Hippocampal formation (tissue), 2 donors: ENCODE measurements at regions not wholly inside any gene's neighbourhood (a gene's known extent, or its start where the extent isn't known, plus 50 kb on each side); places are given as distances from the start of the nearest gene placed in this dataset.

Experiments
- DNase-seq, 2 donors: peaks; one replicate each; lab custom pipeline; 2025; lab: John Stamatoyannopoulos, UW

GRCh38 chr12:46131732-46132469, 136.9 kb downstream of the SLC38A1 start:
- no peak for DNase-seq

- no peak for DNase-seq
These were observed 137.3 kb upstream of the SCAF11 start for GRCh38 chr12:46127656-46128055.

GRCh38 chr12:46126050-46126727, 135.8 kb upstream of the SCAF11 start:
- no peak for DNase-seq

- peak; percentile 57 to 77 for DNase-seq
These were observed 134.7 kb upstream of the SCAF11 start for GRCh38 chr12:46124848-46125619.

- DNase-seq = no peak
These were observed 133.9 kb upstream of the SCAF11 start for GRCh38 chr12:46124132-46124847.

- no peak for DNase-seq
These were observed 122.0 kb upstream of the SCAF11 start for GRCh38 chr12:46112364-46112763.

GRCh38 chr12:46111715-46112114, 121.3 kb upstream of the SCAF11 start:
- no peak for DNase-seq

- DNase-seq = no peak
These were observed 120.7 kb upstream of the SCAF11 start for GRCh38 chr12:46110928-46111699.

- no peak for DNase-seq
These were observed 119.8 kb upstream of the SCAF11 start for GRCh38 chr12:46110223-46110611.

- DNase-seq = no peak
These were observed 119.2 kb upstream of the SCAF11 start for GRCh38 chr12:46109343-46110222.

- no peak for DNase-seq
These were observed 118.3 kb upstream of the SCAF11 start for GRCh38 chr12:46108721-46109120.

GRCh38 chr12:46107591-46107990, 117.2 kb upstream of the SCAF11 start:
- DNase-seq = no peak

GRCh38 chr12:46105735-46106134, 115.4 kb upstream of the SCAF11 start:
- no peak for DNase-seq

- DNase-seq = peak in 1 of 2 donors; percentile 27
These were observed 113.4 kb upstream of the SCAF11 start for GRCh38 chr12:46103559-46104383.

GRCh38 chr12:46101485-46101869, 111.1 kb upstream of the SCAF11 start:
- no peak for DNase-seq

GRCh38 chr12:46100551-46101484, 110.4 kb upstream of the SCAF11 start:
- DNase-seq = no peak

GRCh38 chr12:46089414-46090162, 99.2 kb upstream of the SCAF11 start:
- no peak for DNase-seq
